GM19351 (cell line): ENCODE measurements at regions not wholly inside any gene's neighbourhood (a gene's known extent, or its start where the extent isn't known, plus 50 kb on each side); places are given as distances from the start of the nearest gene placed in this dataset.

Experiments used
- ATAC-seq: cut with Tn5 transposase; IDR thresholded peaks from one replicate; pipeline ENCODE4 v1.9.1; 2021; ENCODE audit warnings: mild to moderate bottlenecking, moderate library complexity; ENCODE audit not compliant: unreplicated experiment

- ATAC-seq = no peak
Observed at GRCh38 chr20:50387218-50387995, 122.8 kb upstream of the PTPN1 start.

- no peak for ATAC-seq
Observed at GRCh38 chr20:50387996-50388332, 122.2 kb upstream of the PTPN1 start.

GRCh38 chr20:50388733-50389437 lies 121.3 kb upstream of the PTPN1 start:
- no peak for ATAC-seq

GRCh38 chr20:50389438-50389807 lies 120.8 kb upstream of the PTPN1 start:
- no peak for ATAC-seq

GRCh38 chr20:50389808-50390684 lies 120.1 kb upstream of the PTPN1 start:
- ATAC-seq = no peak

GRCh38 chr20:50390685-50391443 lies 119.3 kb upstream of the PTPN1 start:
- ATAC-seq = no peak

GRCh38 chr20:50391444-50392137 lies 118.6 kb upstream of the PTPN1 start:
- no peak for ATAC-seq

- no peak for ATAC-seq
Observed at GRCh38 chr20:50392138-50392866, 117.9 kb upstream of the PTPN1 start.

GRCh38 chr20:50393242-50393641 lies 116.9 kb upstream of the PTPN1 start:
- ATAC-seq = no peak

GRCh38 chr20:50393990-50394561 lies 116.1 kb upstream of the PTPN1 start:
- ATAC-seq = no peak

- ATAC-seq = no peak
Observed at GRCh38 chr20:50394569-50394968, 115.6 kb upstream of the PTPN1 start.

- no peak for ATAC-seq
Observed at GRCh38 chr20:50395251-50395729, 114.9 kb upstream of the PTPN1 start.

- ATAC-seq = no peak
Observed at GRCh38 chr20:50395914-50396488, 114.2 kb upstream of the PTPN1 start.

GRCh38 chr20:50396623-50397022 lies 113.6 kb upstream of the PTPN1 start:
- no peak for ATAC-seq

- ATAC-seq = no peak
Observed at GRCh38 chr20:50397058-50397457, 113.1 kb upstream of the PTPN1 start.

- no peak for ATAC-seq
Observed at GRCh38 chr20:50398064-50398463, 112.1 kb upstream of the PTPN1 start.

GRCh38 chr20:50398471-50398820 lies 111.7 kb upstream of the PTPN1 start:
- ATAC-seq = no peak

GRCh38 chr20:50398821-50399554 lies 111.2 kb upstream of the PTPN1 start:
- ATAC-seq = no peak
